Thoracic aorta (tissue), 2 donors: ENCODE measurements at regions not wholly inside any gene's neighbourhood (a gene's known extent, or its start where the extent isn't known, plus 50 kb on each side); places are given as distances from the start of the nearest gene placed in this dataset.

Experiments used
- ATAC-seq: fragments of 150-250 bp; one replicate; pipeline ENCODE4 v1.8.0; 2017; ENCODE audit warnings: low read depth; ENCODE audit not compliant: insufficient number of reproducible peaks, low FRiP score
- DNase-seq: peaks from one replicate; pipeline ENCODE4 v3.0.0-alpha.2; 2020; ENCODE audit warnings: low spot score
- H3K27ac ChIP-seq, 2 donors: fragments of 200-600 bp; sonication (generic); 1 replicate in 1 of 2; 2 replicates in 1 of 2; pipeline ENCODE4 v1.5.1; 2016; ENCODE audit warnings: mild to moderate bottlenecking in 2 of 2, moderate library complexity in 2 of 2
- H3K27me3 ChIP-seq: fragments of 200-600 bp; sonication (generic); replicated peaks from 2 replicates; pipeline ENCODE4 v1.6.0; 2016; ENCODE audit warnings: mild to moderate bottlenecking; ENCODE audit not compliant: insufficient read depth
- H3K36me3 ChIP-seq: fragments of 200-600 bp; sonication (generic); one replicate; pipeline ENCODE4 v1.5.1; 2016
- H3K4me1 ChIP-seq, 2 donors: fragments of 200-600 bp; sonication (generic); 1 replicate in 1 of 2; 2 replicates in 1 of 2; pipeline versions ENCODE4 v1.5.1 to v1.6.0; 2016; ENCODE audit warnings: low read depth in 2 of 2, mild to moderate bottlenecking in 1 of 2; ENCODE audit not compliant: control insufficient read depth in 1 of 2
- H3K4me3 ChIP-seq: fragments of 200-600 bp; sonication (generic); 2 replicates; pipeline ENCODE4 v1.5.1; 2016; ENCODE audit warnings: mild to moderate bottlenecking
- H3K9me3 ChIP-seq: fragments of 200-600 bp; sonication (generic); 2 replicates; pipeline ENCODE4 v1.5.1; 2016
- TF ChIP-seq, protein P1 (sequence below): fragments of 200-600 bp; sonication (generic); IDR thresholded peaks from one replicate; pipeline ENCODE4 v1.5.1; 2019; ENCODE audit warnings: antibody characterized with exemption

DNA sequence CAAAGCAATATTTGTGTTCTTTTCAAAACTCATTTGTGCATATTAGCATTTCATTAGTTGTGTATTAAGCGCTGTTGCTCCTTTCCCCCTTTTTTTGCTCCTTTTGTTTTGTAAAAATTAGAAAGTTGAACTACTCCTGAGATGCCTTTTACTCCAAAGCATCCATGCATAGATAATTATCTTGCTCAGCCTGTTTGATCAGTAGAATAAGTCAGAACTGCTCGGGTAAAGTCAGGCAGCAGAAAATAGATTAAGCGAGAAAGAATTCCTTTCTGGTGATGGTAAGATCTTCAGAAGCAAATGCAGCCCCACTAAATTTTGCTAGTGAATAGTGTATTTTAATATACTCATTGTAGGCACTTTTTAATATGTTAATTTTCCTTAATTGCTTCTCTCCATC lies 227.1 kb downstream of the TEX36 start:
- ATAC-seq (no peak), DNase-seq (no peak)
- Histone ChIP-seq H3K9me3 (no peaks in the 10 kb centered on the region), H3K4me3 (no peak overlapping the region), H3K27ac (no peak overlapping the region), H3K36me3 (no peaks in the 10 kb centered on the region), H3K27me3 (no peaks in the 10 kb centered on the region), H3K4me1 (no peaks in the 10 kb centered on the region)
- TF ChIP-seq, protein P1, sequence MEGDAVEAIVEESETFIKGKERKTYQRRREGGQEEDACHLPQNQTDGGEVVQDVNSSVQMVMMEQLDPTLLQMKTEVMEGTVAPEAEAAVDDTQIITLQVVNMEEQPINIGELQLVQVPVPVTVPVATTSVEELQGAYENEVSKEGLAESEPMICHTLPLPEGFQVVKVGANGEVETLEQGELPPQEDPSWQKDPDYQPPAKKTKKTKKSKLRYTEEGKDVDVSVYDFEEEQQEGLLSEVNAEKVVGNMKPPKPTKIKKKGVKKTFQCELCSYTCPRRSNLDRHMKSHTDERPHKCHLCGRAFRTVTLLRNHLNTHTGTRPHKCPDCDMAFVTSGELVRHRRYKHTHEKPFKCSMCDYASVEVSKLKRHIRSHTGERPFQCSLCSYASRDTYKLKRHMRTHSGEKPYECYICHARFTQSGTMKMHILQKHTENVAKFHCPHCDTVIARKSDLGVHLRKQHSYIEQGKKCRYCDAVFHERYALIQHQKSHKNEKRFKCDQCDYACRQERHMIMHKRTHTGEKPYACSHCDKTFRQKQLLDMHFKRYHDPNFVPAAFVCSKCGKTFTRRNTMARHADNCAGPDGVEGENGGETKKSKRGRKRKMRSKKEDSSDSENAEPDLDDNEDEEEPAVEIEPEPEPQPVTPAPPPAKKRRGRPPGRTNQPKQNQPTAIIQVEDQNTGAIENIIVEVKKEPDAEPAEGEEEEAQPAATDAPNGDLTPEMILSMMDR, result no peak

DNA sequence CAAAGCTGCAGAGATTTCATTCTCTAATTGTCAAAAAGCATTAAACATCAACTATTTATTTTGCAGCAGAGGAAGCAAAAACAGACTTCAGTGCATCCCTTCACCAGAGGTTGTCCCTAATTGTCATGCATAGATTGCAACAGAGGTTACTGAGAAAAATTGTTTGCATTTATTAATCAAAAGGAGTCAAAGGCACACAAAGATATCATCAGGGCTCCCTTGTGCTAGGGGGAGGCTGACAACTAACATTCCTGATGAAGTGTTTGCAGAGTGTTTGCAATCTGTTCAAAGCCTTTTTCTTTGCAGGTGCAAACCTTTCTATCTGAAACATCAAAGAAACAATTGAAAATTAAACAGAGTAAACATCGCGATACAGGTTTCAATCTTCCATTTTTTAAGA lies 227.5 kb downstream of the TEX36 start:
- Histone ChIP-seq H3K27ac (no peak overlapping the region), H3K27me3 (no peaks in the 10 kb centered on the region), H3K4me1 (no peaks in the 10 kb centered on the region), H3K36me3 (no peaks in the 10 kb centered on the region), H3K4me3 (no peak overlapping the region), H3K9me3 (no peaks in the 10 kb centered on the region)
- no peak for DNase-seq
- TF ChIP-seq, protein P1, result no peak
- no peak for ATAC-seq

DNA sequence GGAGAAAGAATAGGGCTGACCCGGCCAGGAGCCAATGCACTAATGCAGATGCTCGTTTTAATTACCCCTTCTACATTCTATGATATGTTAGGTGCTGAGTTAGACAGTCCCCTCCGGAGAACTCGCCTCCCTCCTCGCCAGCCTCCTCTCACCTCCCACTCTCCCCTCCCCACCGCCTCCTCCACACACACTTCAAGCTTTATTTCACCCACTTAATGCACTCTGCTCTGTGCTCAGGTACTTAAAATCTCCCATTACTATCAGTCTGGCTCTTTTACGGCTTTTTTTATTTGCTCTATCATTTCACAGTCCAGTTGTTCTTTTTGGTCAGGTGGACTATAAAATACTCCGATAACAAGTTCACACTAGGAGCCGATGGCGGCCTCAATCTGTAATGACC lies 231.6 kb downstream of the TEX36 start:
- TF ChIP-seq, protein P1, result no peak
- Histone ChIP-seq H3K4me3 (no peak overlapping the region), H3K9me3 (no peaks in the 10 kb centered on the region), H3K36me3 (no peaks in the 10 kb centered on the region), H3K27ac (no peak overlapping the region), H3K27me3 (no peaks in the 10 kb centered on the region), H3K4me1 (peaks cover 0 to 5% of the 10 kb centered on the region in 2 donors)
- DNase-seq (no peak), ATAC-seq (no peak)

DNA sequence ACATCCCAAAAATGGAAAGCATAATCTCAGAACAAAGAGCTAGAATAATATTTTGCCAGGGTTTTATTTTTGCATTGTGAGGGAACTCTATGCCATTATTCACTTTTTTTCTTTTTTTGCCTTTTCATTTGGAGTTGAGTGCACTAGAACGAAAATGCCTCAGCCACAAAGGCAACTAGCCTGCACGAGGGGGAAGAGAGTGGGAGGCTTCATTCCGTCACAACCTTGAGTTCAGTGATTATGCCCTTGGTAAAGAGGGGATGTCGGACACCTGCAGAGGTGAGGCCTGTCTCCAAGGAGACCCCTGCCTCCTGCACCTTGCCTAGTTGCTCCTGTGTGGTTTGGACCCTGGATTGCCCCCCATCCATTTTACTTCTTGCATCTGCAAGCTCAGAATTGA lies 232.7 kb downstream of the TEX36 start:
- ATAC-seq, result no peak
- DNase-seq, result no peak
- Histone ChIP-seq H3K9me3 (no peaks in the 10 kb centered on the region), H3K27me3 (no peaks in the 10 kb centered on the region), H3K27ac (no peak overlapping the region), H3K4me3 (no peak overlapping the region), H3K36me3 (no peaks in the 10 kb centered on the region), H3K4me1 (peaks cover 0 to 5% of the 10 kb centered on the region in 2 donors)
- TF ChIP-seq, protein P1, result no peak

DNA sequence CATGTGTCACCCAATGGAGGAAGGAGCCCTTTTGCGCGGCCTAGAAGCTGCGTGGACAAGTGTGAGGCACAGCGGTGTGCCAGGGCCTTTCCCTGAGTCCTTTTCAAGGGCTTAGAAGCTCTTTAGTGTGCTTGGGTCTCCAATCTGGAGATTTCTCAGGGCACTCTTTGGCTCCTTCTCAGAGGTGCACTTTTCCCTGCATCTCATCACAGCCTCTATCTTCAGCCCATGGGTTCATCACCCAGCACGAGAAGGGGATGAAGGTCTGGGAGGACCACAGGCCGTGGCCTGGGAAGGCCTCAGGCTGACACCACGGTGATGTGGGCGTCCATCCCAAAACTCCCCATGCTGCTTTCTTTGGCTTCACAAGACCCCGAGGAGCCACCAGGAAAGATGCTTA lies 233.4 kb downstream of the TEX36 start:
- Histone ChIP-seq H3K27ac (no peak overlapping the region), H3K36me3 (no peaks in the 10 kb centered on the region), H3K9me3 (no peaks in the 10 kb centered on the region), H3K4me3 (no peak overlapping the region), H3K4me1 (peaks cover 0 to 5% of the 10 kb centered on the region in 2 donors), H3K27me3 (no peaks in the 10 kb centered on the region)
- DNase-seq (no peak), ATAC-seq (no peak)
- TF ChIP-seq, protein P1, result no peak
